Mesodermal cell (in vitro differentiated cells): ENCODE measurements at regions not wholly inside any gene's neighbourhood (a gene's known extent, or its start where the extent isn't known, plus 50 kb on each side); places are given as distances from the start of the nearest gene placed in this dataset.
"Not testable (repeated sequence)": the region's sequence is repeated elsewhere in the genome, so short reads cannot be mapped to it uniquely, and the experiment has no call there.

ENCODE experiments used
- H3K27ac ChIP-seq: 2 replicates; pipeline ENCODE4 v1.7.0; 2013; ENCODE audit warnings: mild to moderate bottlenecking, low read depth, low read length, moderate library complexity; ENCODE audit not compliant: severe bottlenecking
- H3K36me3 ChIP-seq: 2 replicates; pipeline ENCODE4 v1.7.1; 2013; ENCODE audit warnings: mild to moderate bottlenecking, low read length, moderate library complexity; ENCODE audit not compliant: control insufficient read depth, insufficient read depth
- H3K4me1 ChIP-seq: one replicate; pipeline ENCODE4 v1.7.1; 2013; ENCODE audit warnings: mild to moderate bottlenecking, low read length; ENCODE audit not compliant: insufficient read depth, control insufficient read depth, poor library complexity, severe bottlenecking
- H3K4me3 ChIP-seq: 2 replicates; pipeline ENCODE4 v1.7.0; 2013; ENCODE audit warnings: low read length, control low read depth, mild to moderate bottlenecking; ENCODE audit not compliant: insufficient read depth, poor library complexity, severe bottlenecking; ENCODE audit errors: extremely low read depth
- H3K9me3 ChIP-seq: 2 replicates; pipeline ENCODE4 v1.7.1; 2013; ENCODE audit warnings: mild to moderate bottlenecking, low read length, moderate library complexity; ENCODE audit not compliant: control insufficient read depth
- WGBS, 2 experiments: methylation state at CpG; one replicate each; pipeline ENCODE4 v1.1.5; 2013; ENCODE audit warnings: missing lambda C conversion rate in 2 of 2; ENCODE audit not compliant: insufficient coverage in 2 of 2; 5-methylcytosine and 5-hydroxymethylcytosine counted together

GRCh38 chr5:85591311-85591710, 1026.4 kb upstream of the COX7C start:
- 70 to 73% methylated on average over 2 to 3 of the region's 3 CpGs for WGBS, 2 experiments

GRCh38 chr5:85602843-85603242, 1014.9 kb upstream of the COX7C start:
- Histone ChIP-seq H3K4me1 (no peaks in the 10 kb centered on the region), H3K36me3 (no peaks in the 10 kb centered on the region), H3K4me3 (no peak overlapping the region), H3K9me3 (no peaks in the 10 kb centered on the region), H3K27ac (no peak overlapping the region)
- 100% methylated on average over 1 of the region's 1 CpG; no CpG with 5 or more reads in 1 of the 2 experiments for WGBS, 2 experiments

More at GRCh38 chr5:85591311-85591710, 1026.4 kb upstream of the COX7C start:
- no peaks in the 10 kb centered on the region for H3K9me3 ChIP-seq
- H3K27ac ChIP-seq = no peak overlapping the region
- peaks cover 6% of the 10 kb centered on the region for H3K4me1 ChIP-seq
- H3K4me3 ChIP-seq = no peak overlapping the region
- H3K36me3 ChIP-seq = no peaks in the 10 kb centered on the region

- Histone ChIP-seq H3K9me3 (no peaks in the 10 kb centered on the region), H3K4me1 (no peaks in the 10 kb centered on the region), H3K4me3 (no peak overlapping the region), H3K27ac (no peak overlapping the region), H3K36me3 (no peaks in the 10 kb centered on the region)
- no CpG with 5 or more reads among the region's 1 CpG for WGBS, 2 experiments
Observed at GRCh38 chr5:85604378-85604777, 1013.4 kb upstream of the COX7C start.

DNA sequence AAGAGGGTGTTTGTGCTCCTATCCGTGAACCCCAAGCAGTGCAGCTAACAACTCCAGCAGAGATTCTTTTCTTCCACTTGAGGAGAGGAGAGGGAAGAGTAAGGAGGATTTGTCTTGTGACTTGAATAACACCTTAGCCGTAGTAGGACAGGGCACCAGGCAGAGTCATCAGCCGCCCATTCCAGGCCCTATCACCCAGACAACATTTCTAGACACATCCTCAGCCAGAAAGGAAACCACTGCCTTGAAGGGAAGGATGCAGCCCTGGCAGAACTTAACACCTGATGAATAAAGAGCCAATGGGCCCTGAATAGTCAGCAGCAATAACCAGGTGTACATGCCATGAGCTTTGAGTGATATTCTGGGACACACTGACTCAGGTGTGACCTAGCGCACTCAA, 1013.0 kb upstream of the COX7C start:
- H3K27ac ChIP-seq = no peak overlapping the region
- no peaks in the 10 kb centered on the region for H3K4me1 ChIP-seq
- H3K9me3 ChIP-seq = no peaks in the 10 kb centered on the region
- H3K4me3 ChIP-seq = no peak overlapping the region
- no peaks in the 10 kb centered on the region for H3K36me3 ChIP-seq
- 90 to 100% methylated on average over 1 to 2 of the region's 4 CpGs for WGBS, 2 experiments

GRCh38 chr5:85605381-85605780, 1012.4 kb upstream of the COX7C start:
- Histone ChIP-seq H3K27ac (no peak overlapping the region), H3K9me3 (no peaks in the 10 kb centered on the region), H3K4me1 (no peaks in the 10 kb centered on the region), H3K4me3 (no peak overlapping the region), H3K36me3 (no peaks in the 10 kb centered on the region)

GRCh38 chr5:85614489-85614888, 1003.3 kb upstream of the COX7C start:
- Histone ChIP-seq H3K36me3 (no peaks in the 10 kb centered on the region), H3K9me3 (peaks cover 4% of the 10 kb centered on the region), H3K4me3 (no peak overlapping the region), H3K4me1 (no peaks in the 10 kb centered on the region), H3K27ac (no peak overlapping the region)
- no CpG with 5 or more reads among the region's 3 CpGs for WGBS, 2 experiments

DNA sequence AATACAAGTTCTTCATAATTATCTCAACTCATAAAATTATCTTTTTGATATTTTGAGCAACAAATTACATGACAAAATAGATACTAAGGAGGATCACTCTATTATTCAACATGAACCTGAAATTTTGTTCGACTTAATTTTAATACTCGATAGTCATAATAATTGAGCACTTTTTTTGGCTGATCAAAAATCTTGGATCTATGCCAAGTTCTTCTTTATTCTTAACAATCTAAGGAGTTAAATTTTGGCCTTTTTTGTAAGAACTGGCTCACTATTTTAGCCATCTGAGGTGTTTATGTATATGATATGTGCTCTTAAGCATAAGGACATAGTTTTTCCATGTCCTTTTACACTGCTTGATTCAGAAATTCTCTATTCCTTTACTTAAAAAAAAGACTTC, 996.1 kb upstream of the COX7C start:
- Histone ChIP-seq H3K4me1 (no peaks in the 10 kb centered on the region), H3K9me3 (peaks cover 1% of the 10 kb centered on the region), H3K4me3 (no peak overlapping the region), H3K36me3 (no peaks in the 10 kb centered on the region), H3K27ac (no peak overlapping the region)
- 92% methylated on average over 2 of the region's 2 CpGs; no CpG with 5 or more reads in 1 of the 2 experiments for WGBS, 2 experiments

- H3K36me3 ChIP-seq = no peaks in the 10 kb centered on the region
- no peaks in the 10 kb centered on the region for H3K4me1 ChIP-seq
- no peak overlapping the region for H3K4me3 ChIP-seq
- H3K27ac ChIP-seq = no peak overlapping the region
- no peaks in the 10 kb centered on the region for H3K9me3 ChIP-seq
Observed at GRCh38 chr5:85628153-85628552, 989.6 kb upstream of the COX7C start.

DNA sequence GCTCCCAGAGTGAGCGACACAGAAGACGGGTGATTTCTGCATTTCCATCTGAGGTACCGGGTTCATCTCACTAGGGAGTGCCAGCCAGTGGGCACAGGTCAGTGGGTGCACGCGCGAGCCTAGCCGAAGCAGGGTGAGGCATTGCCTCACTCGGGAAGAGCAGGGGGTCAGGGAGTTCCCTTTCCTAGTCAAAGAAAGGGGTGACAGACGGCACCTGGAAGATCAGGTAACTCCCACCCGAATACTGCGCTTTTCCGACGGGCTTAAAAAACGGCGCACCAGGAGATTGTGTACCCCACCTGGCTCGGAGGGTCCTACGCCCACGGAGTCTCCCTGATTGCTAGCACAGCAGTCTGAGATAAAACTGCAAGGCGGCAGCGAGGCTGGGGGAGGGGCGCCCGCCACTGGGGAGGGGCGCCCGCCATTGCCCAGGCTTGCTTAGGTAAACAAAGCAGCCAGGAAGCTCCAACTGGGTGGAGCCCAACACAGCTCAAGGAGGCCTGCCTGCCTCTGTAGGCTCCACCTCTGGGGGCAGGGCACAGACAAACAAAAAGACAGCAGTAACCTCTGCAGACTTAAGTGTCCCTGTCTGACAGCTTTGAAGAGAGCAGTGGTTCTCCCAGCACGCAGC, 979.1 kb upstream of the COX7C start:
- H3K9me3 ChIP-seq, H3K36me3 ChIP-seq, H3K4me1 ChIP-seq, H3K27ac ChIP-seq, H3K4me3 ChIP-seq: not testable (repeated sequence)
- 94% methylated on average over 11 to 12 of the region's 25 CpGs for WGBS, 2 experiments

- Histone ChIP-seq H3K36me3 (no peaks in the 10 kb centered on the region), H3K27ac (no peak overlapping the region), H3K9me3 (no peaks in the 10 kb centered on the region), H3K4me3 (no peak overlapping the region), H3K4me1 (no peaks in the 10 kb centered on the region)
- 97% methylated on average over 4 of the region's 7 CpGs; no CpG with 5 or more reads in 1 of the 2 experiments for whole genome bisulfite sequencing, 2 experiments
Observed at GRCh38 chr5:85646036-85646435, 971.7 kb upstream of the COX7C start.

DNA sequence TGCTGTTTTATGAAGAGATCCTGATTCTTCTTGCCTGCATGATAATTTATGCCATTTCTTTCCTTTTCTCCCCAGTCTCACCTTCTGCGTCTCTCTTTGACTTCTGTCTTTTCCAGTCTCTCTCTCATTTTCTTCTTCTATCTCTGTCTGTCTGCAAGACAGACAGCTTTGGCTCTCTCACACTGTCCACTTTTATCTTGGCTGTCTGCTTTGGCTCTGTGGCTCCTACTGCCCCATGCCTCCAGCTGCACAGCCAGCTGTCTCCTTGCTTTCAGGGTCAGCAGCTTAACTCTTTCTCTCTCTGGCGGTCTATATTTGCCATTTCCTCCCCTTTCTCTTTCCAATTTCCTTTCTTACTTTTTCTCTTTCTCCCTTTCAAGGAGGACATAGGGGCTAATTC, 971.1 kb upstream of the COX7C start:
- Histone ChIP-seq H3K4me3 (no peak overlapping the region), H3K27ac (no peak overlapping the region), H3K4me1 (no peaks in the 10 kb centered on the region), H3K36me3 (no peaks in the 10 kb centered on the region), H3K9me3 (no peaks in the 10 kb centered on the region)
- 86 to 100% methylated on average over 1 to 2 of the region's 2 CpGs for WGBS, 2 experiments
